DND-41 (cell line): ENCODE measurements at regions not wholly inside any gene's neighbourhood (a gene's known extent, or its start where the extent isn't known, plus 50 kb on each side); places are given as distances from the start of the nearest gene placed in this dataset.

ENCODE experiments used
- ATAC-seq: fragments of 200-7000 bp; cut with Tn5 transposase; 3 replicates; pipeline ENCODE4 v1.9.1; 2021; ENCODE audit warnings: low read depth; ENCODE audit not compliant: insufficient read depth
- DNase-seq: peaks from one replicate; pipeline ENCODE4 v3.0.0-alpha.2; 2020
- H2AFZ ChIP-seq: 2 replicates; pipeline ENCODE4 v1.6.0; 2012; ENCODE audit warnings: low read depth, low read length
- H3K27ac ChIP-seq: 2 replicates; pipeline ENCODE4 v1.5.1; 2012; ENCODE audit warnings: low read length, inconsistent platforms
- H3K27me3 ChIP-seq: fragments of 200-600 bp; sonication (generic); 2 replicates; pipeline ENCODE4 v1.6.0; 2012; ENCODE audit warnings: low read length, mild to moderate bottlenecking, inconsistent platforms; ENCODE audit not compliant: insufficient read depth, poor library complexity
- H3K36me3 ChIP-seq: 2 replicates; pipeline ENCODE4 v1.5.1; 2012; ENCODE audit warnings: low read length, inconsistent platforms; ENCODE audit not compliant: insufficient read depth
- H3K4me1 ChIP-seq: 2 replicates; pipeline ENCODE4 v1.5.1; 2012; ENCODE audit warnings: mild to moderate bottlenecking, low read length; ENCODE audit not compliant: insufficient read depth
- H3K4me2 ChIP-seq: 2 replicates; pipeline ENCODE4 v1.6.0; 2012; ENCODE audit warnings: mild to moderate bottlenecking, moderate library complexity, low read length, inconsistent platforms; ENCODE audit not compliant: insufficient read depth
- H3K4me3 ChIP-seq, 2 experiments: fragments of 200-600 bp in 1 of 2; shearing (Covaris generic) in 1 of 2; 2 replicates each; pipeline ENCODE4 v1.5.1; 2012 to 2016; ENCODE audit warnings: inconsistent platforms in 2 of 2, low read length in 2 of 2, mild to moderate bottlenecking in 2 of 2, low read depth in 1 of 2, moderate library complexity in 1 of 2
- H3K79me2 ChIP-seq: 2 replicates; pipeline ENCODE4 v1.6.0; 2012; ENCODE audit warnings: low read length, inconsistent platforms; ENCODE audit not compliant: insufficient read depth
- H3K9ac ChIP-seq: 2 replicates; pipeline ENCODE4 v1.6.0; 2012; ENCODE audit warnings: low read depth, mild to moderate bottlenecking, inconsistent platforms, low read length, moderate library complexity
- H3K9me3 ChIP-seq: 2 replicates; pipeline ENCODE4 v1.5.1; 2012; ENCODE audit warnings: low read length, moderate library complexity, mild to moderate bottlenecking, inconsistent platforms; ENCODE audit not compliant: insufficient read depth, severe bottlenecking
- H4K20me1 ChIP-seq: 2 replicates; pipeline ENCODE4 v1.6.0; 2012; ENCODE audit warnings: low read length; ENCODE audit not compliant: insufficient read depth
- CTCF ChIP-seq: IDR thresholded peaks from 2 replicates; pipeline ENCODE4 v1.5.1; 2012; ENCODE audit warnings: borderline replicate concordance, low read length, moderate library complexity, mild to moderate bottlenecking; ENCODE audit not compliant: poor library complexity, severe bottlenecking; ENCODE audit errors: extremely low read depth
- EZH2 ChIP-seq: IDR thresholded peaks from 3 replicates; pipeline ENCODE4 v1.6.1; 2012; ENCODE audit warnings: borderline replicate concordance, low read depth, mild to moderate bottlenecking, moderate library complexity, low read length, inconsistent platforms; ENCODE audit not compliant: severe bottlenecking

GRCh38 chr16:5446623-5447240 lies 349.1 kb upstream of the EEF2KMT start:
- Histone ChIP-seq H3K4me2 (no peak overlapping the region), H3K4me1 (no peaks in the 10 kb centered on the region), H3K9me3 (no peaks in the 10 kb centered on the region), H3K36me3 (no peaks in the 10 kb centered on the region), H3K27me3 (peaks cover 5% of the 10 kb centered on the region), H3K9ac (no peak overlapping the region), H2AFZ (no peak overlapping the region), H3K27ac (no peak overlapping the region), H3K79me2 (no peaks in the 10 kb centered on the region), H4K20me1 (no peaks in the 10 kb centered on the region), H3K4me3 (no peak overlapping the region)
- ATAC-seq (no peak), DNase-seq (no peak)
- no peak for TF ChIP-seq EZH2
- no peak for TF ChIP-seq CTCF

- H3K9ac ChIP-seq, result no peak overlapping the region
- no peak overlapping the region for H3K27ac ChIP-seq
- no peak overlapping the region for H3K4me2 ChIP-seq
- no peaks in the 10 kb centered on the region for H3K9me3 ChIP-seq
- H3K36me3 ChIP-seq, result no peaks in the 10 kb centered on the region
- H3K27me3 ChIP-seq, result peaks cover 5% of the 10 kb centered on the region
- no peak for ATAC-seq
- H3K79me2 ChIP-seq, result no peaks in the 10 kb centered on the region
- no peak for DNase-seq
- no peaks in the 10 kb centered on the region for H3K4me1 ChIP-seq
- no peak overlapping the region for H3K4me3 ChIP-seq
- no peak for TF ChIP-seq EZH2
- no peak for TF ChIP-seq CTCF
- no peaks in the 10 kb centered on the region for H4K20me1 ChIP-seq
- no peak overlapping the region for H2AFZ ChIP-seq
Measured at GRCh38 chr16:5444189-5444588, 346.6 kb upstream of the EEF2KMT start.

- no peak for ATAC-seq
- no peak overlapping the region for H3K27ac ChIP-seq
- TF ChIP-seq EZH2, result no peak
- TF ChIP-seq CTCF, result no peak
Measured at GRCh38 chr16:5442986-5443385, 345.4 kb upstream of the EEF2KMT start.

GRCh38 chr16:5442054-5442453 lies 344.5 kb upstream of the EEF2KMT start:
- DNase-seq (no peak), ATAC-seq (no peak)
- Histone ChIP-seq H3K4me2 (no peak overlapping the region), H3K4me1 (no peaks in the 10 kb centered on the region), H3K36me3 (no peaks in the 10 kb centered on the region), H3K27ac (no peak overlapping the region), H3K9me3 (no peaks in the 10 kb centered on the region), H3K9ac (no peak overlapping the region), H3K4me3 (no peak overlapping the region), H4K20me1 (no peaks in the 10 kb centered on the region), H3K27me3 (peaks cover 5% of the 10 kb centered on the region), H3K79me2 (no peaks in the 10 kb centered on the region), H2AFZ (no peak overlapping the region)
- TF ChIP-seq CTCF (no peak), EZH2 (no peak)

More at GRCh38 chr16:5442986-5443385, 345.4 kb upstream of the EEF2KMT start:
- Histone ChIP-seq H3K36me3 (no peaks in the 10 kb centered on the region), H3K4me3 (no peak overlapping the region), H2AFZ (no peak overlapping the region), H3K27me3 (peaks cover 5% of the 10 kb centered on the region), H3K4me2 (no peak overlapping the region), H3K4me1 (no peaks in the 10 kb centered on the region), H3K9me3 (no peaks in the 10 kb centered on the region), H4K20me1 (no peaks in the 10 kb centered on the region), H3K9ac (no peak overlapping the region), H3K79me2 (no peaks in the 10 kb centered on the region)
- no peak for DNase-seq
